Endodermal cell (in vitro differentiated cells): ENCODE measurements at regions not wholly inside any gene's neighbourhood (a gene's known extent, or its start where the extent isn't known, plus 50 kb on each side); places are given as distances from the start of the nearest gene placed in this dataset.

ENCODE experiments used
- DNase-seq: peaks from one replicate; pipeline ENCODE4 v3.0.0-alpha.2; 2017
- H3K27ac ChIP-seq: 2 replicates; pipeline ENCODE4 v1.5.1; 2013; ENCODE audit warnings: mild to moderate bottlenecking, low read depth, low read length, moderate library complexity
- H3K27me3 ChIP-seq: 2 replicates; pipeline ENCODE4 v1.6.1; 2013; ENCODE audit warnings: mild to moderate bottlenecking, low read length, moderate library complexity; ENCODE audit not compliant: insufficient read depth, control insufficient read depth, poor library complexity, severe bottlenecking
- H3K36me3 ChIP-seq: 2 replicates; pipeline ENCODE4 v1.7.0; 2013; ENCODE audit warnings: mild to moderate bottlenecking, low read length, moderate library complexity; ENCODE audit not compliant: control insufficient read depth, insufficient read depth
- H3K4me1 ChIP-seq: one replicate; pipeline ENCODE4 v1.7.0; 2013; ENCODE audit warnings: low read length; ENCODE audit not compliant: control insufficient read depth, insufficient read depth
- H3K4me3 ChIP-seq: 2 replicates; pipeline ENCODE4 v1.5.1; 2013; ENCODE audit warnings: mild to moderate bottlenecking, low read length, moderate library complexity
- H3K9ac ChIP-seq: 2 replicates; pipeline ENCODE4 v1.6.1; 2013; ENCODE audit warnings: mild to moderate bottlenecking, low read length, moderate library complexity; ENCODE audit not compliant: poor library complexity, severe bottlenecking; ENCODE audit errors: extremely low read depth
- H3K9me3 ChIP-seq: 2 replicates; pipeline ENCODE4 v1.6.1; 2013; ENCODE audit warnings: mild to moderate bottlenecking, low read length, moderate library complexity; ENCODE audit not compliant: control insufficient read depth
- H3K27ac Mint-ChIP-seq: 2 replicates; pipeline ENCODE4 v1.8.0; 2020; ENCODE audit warnings: mixed read lengths
- H3K27me3 Mint-ChIP-seq: 2 replicates; pipeline ENCODE4 v1.8.0; 2021; ENCODE audit warnings: mild to moderate bottlenecking, mixed read lengths; ENCODE audit not compliant: insufficient read depth
- H3K36me3 Mint-ChIP-seq: 2 replicates; pipeline ENCODE4 v1.8.0; 2020; ENCODE audit warnings: low read depth, mixed read lengths
- H3K4me1 Mint-ChIP-seq: 2 replicates; pipeline ENCODE4 v1.8.0; 2020; ENCODE audit warnings: mixed read lengths
- H3K4me3 Mint-ChIP-seq: 2 replicates; pipeline ENCODE4 v1.8.0; 2020; ENCODE audit warnings: mild to moderate bottlenecking, moderate library complexity, mixed read lengths
- H3K9me3 Mint-ChIP-seq: 2 replicates; pipeline ENCODE4 v1.8.0; 2020; ENCODE audit warnings: mild to moderate bottlenecking, mixed read lengths
- CTCF ChIP-seq: fragments of 200-600 bp; sonication (generic); conservative IDR thresholded peaks from 2 replicates; pipeline ENCODE4 v1.5.0; 2021; ENCODE audit warnings: antibody characterized with exemption, mild to moderate bottlenecking
- WGBS, 2 experiments: methylation state at CpG; one replicate each; pipeline versions ENCODE4 v1.1.5 to v1.1.7; 2013; ENCODE audit warnings: missing lambda C conversion rate in 2 of 2, mixed read lengths in 1 of 2; ENCODE audit not compliant: insufficient coverage in 1 of 2, insufficient read length in 1 of 2; 5-methylcytosine and 5-hydroxymethylcytosine counted together

DNA sequence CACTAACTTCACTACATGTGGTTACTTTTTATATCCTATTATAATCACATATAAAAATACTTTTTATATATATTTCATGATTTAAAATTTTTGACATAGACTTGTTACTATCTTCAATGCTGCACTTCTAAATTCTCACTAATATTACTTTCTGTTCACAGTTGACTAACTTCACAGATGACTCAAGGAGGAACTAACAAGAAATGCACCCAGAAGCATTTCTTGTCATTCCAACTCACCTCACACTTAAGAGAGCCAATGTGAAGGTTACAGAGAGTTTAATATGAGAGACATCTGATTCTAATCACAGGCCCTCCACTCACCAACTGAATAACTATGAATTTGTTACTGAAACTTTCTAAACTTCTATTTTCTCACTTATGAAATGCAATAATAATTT is 399.8 kb upstream of the SLC8A1 start:
- no peaks in the 10 kb centered on the region for H3K36me3 ChIP-seq
- TF ChIP-seq CTCF, result no peak

GRCh38 chr2:40859617-40860016 is 407.7 kb upstream of the SLC8A1 start:
- H3K27me3 Mint-ChIP-seq, result no peaks in the 10 kb centered on the region
- no peak overlapping the region for H3K9ac ChIP-seq
- H3K27me3 ChIP-seq, result no peaks in the 10 kb centered on the region
- no peaks in the 10 kb centered on the region for H3K36me3 Mint-ChIP-seq
- peak; percentile 68 for DNase-seq
- no peak overlapping the region for H3K4me3 Mint-ChIP-seq
- H3K4me1 Mint-ChIP-seq, result no peaks in the 10 kb centered on the region
- no peaks in the 10 kb centered on the region for H3K36me3 ChIP-seq
- no peak for TF ChIP-seq CTCF
- no peaks in the 10 kb centered on the region for H3K9me3 ChIP-seq
- 83 to 95% methylated on average over 1 of the region's 1 CpG for WGBS, 2 experiments
- H3K4me3 ChIP-seq, result no peak overlapping the region
- no peak overlapping the region for H3K27ac ChIP-seq
- H3K27ac Mint-ChIP-seq, result no peak overlapping the region
- H3K9me3 Mint-ChIP-seq, result peaks cover 10% of the 10 kb centered on the region
- H3K4me1 ChIP-seq, result no peaks in the 10 kb centered on the region

More for the DNA sequence above, 399.8 kb upstream of the SLC8A1 start:
- Histone ChIP-seq H3K4me1 (no peaks in the 10 kb centered on the region), H3K9me3 (no peaks in the 10 kb centered on the region), H3K4me3 (no peak overlapping the region), H3K27me3 (no peaks in the 10 kb centered on the region), H3K9ac (no peak overlapping the region), H3K27ac (no peak overlapping the region)
- Mint-ChIP-seq H3K4me3 (no peak overlapping the region), H3K27me3 (no peaks in the 10 kb centered on the region), H3K9me3 (peaks cover 10% of the 10 kb centered on the region), H3K4me1 (no peaks in the 10 kb centered on the region), H3K27ac (no peak overlapping the region), H3K36me3 (no peaks in the 10 kb centered on the region)
- no peak for DNase-seq

- Histone ChIP-seq H3K27ac (no peak overlapping the region), H3K4me1 (no peaks in the 10 kb centered on the region), H3K9ac (no peak overlapping the region), H3K9me3 (no peaks in the 10 kb centered on the region), H3K4me3 (no peak overlapping the region), H3K36me3 (no peaks in the 10 kb centered on the region), H3K27me3 (no peaks in the 10 kb centered on the region)
- 88 to 97% methylated on average over 1 to 5 of the region's 5 CpGs for WGBS, 2 experiments
- Mint-ChIP-seq H3K4me3 (no peak overlapping the region), H3K4me1 (no peaks in the 10 kb centered on the region), H3K9me3 (no peaks in the 10 kb centered on the region), H3K27ac (no peak overlapping the region), H3K36me3 (no peaks in the 10 kb centered on the region), H3K27me3 (no peaks in the 10 kb centered on the region)
- TF ChIP-seq CTCF, result no peak
- no peak for DNase-seq
Measured at GRCh38 chr2:40867829-40868228, 415.9 kb upstream of the SLC8A1 start.
